ENCODE measurements at regions not wholly inside any gene's neighbourhood (a gene's known extent, or its start where the extent isn't known, plus 50 kb on each side); places are given as distances from the start of the nearest gene placed in this dataset.

GRCh38 chr6:94859924-94860323 lies 717.4 kb upstream of the MANEA start:
- TF ChIP-seq POLR2A (IDR thresholded peaks at IDR 0.05): no peak
- no peak for TF ChIP-seq CTCF (IDR thresholded peaks at IDR 0.05)

Data from right lobe of liver (tissue), 4 donors.